ENCODE measurements at regions not wholly inside any gene's neighbourhood (a gene's known extent, or its start where the extent isn't known, plus 50 kb on each side); places are given as distances from the start of the nearest gene placed in this dataset.
A peak's percentile ranks its signal among the peaks of the same experiment; 100 is the strongest.

GRCh38 chr10:131480066-131480465 lies 168.5 kb upstream of the TCERG1L start:
- no peak for DNase-seq (ENCODE audit: insufficient read length, low spot score)
- no peak for FAIRE-seq

- no peak for FAIRE-seq
- no peak for DNase-seq (ENCODE audit: insufficient read length, low spot score)
These were observed 169.3 kb upstream of the TCERG1L start for GRCh38 chr10:131480861-131481260.

- no peak for FAIRE-seq
These were observed 174.2 kb upstream of the TCERG1L start for GRCh38 chr10:131485732-131486131.

GRCh38 chr10:131487822-131488221 lies 176.3 kb upstream of the TCERG1L start:
- FAIRE-seq (no peak), DNase-seq (ENCODE audit: insufficient read length, low spot score) (no peak)

More at GRCh38 chr10:131485732-131486131, 174.2 kb upstream of the TCERG1L start:
- no peak for DNase-seq (ENCODE audit: insufficient read length, low spot score)

GRCh38 chr10:131490991-131491594 lies 179.6 kb upstream of the TCERG1L start:
- FAIRE-seq: no peak

GRCh38 chr10:131492211-131492857 lies 180.8 kb upstream of the TCERG1L start:
- no peak for DNase-seq (ENCODE audit: insufficient read length, low spot score)
- peak; percentile 94 for FAIRE-seq

More at GRCh38 chr10:131490991-131491594, 179.6 kb upstream of the TCERG1L start:
- DNase-seq (ENCODE audit: insufficient read length, low spot score): no peak

GRCh38 chr10:131493432-131493831 lies 181.9 kb upstream of the TCERG1L start:
- DNase-seq (ENCODE audit: insufficient read length, low spot score): no peak
- FAIRE-seq: no peak

GRCh38 chr10:131494451-131494850 lies 182.9 kb upstream of the TCERG1L start:
- FAIRE-seq: no peak
- no peak for DNase-seq (ENCODE audit: insufficient read length, low spot score)

GRCh38 chr10:131495224-131495623 lies 183.7 kb upstream of the TCERG1L start:
- FAIRE-seq: no peak

GRCh38 chr10:131495892-131496291 lies 184.4 kb upstream of the TCERG1L start:
- no peak for FAIRE-seq
- no peak for DNase-seq (ENCODE audit: insufficient read length, low spot score)

More at GRCh38 chr10:131495224-131495623, 183.7 kb upstream of the TCERG1L start:
- DNase-seq (ENCODE audit: insufficient read length, low spot score): no peak

- DNase-seq (ENCODE audit: insufficient read length, low spot score): no peak
- FAIRE-seq: no peak
These were observed 185.0 kb upstream of the TCERG1L start for GRCh38 chr10:131496351-131497052.

GRCh38 chr10:131499566-131499965 lies 188.0 kb upstream of the TCERG1L start:
- DNase-seq (ENCODE audit: insufficient read length, low spot score) (no peak), FAIRE-seq (no peak)

- DNase-seq (ENCODE audit: insufficient read length, low spot score): no peak
These were observed 188.7 kb upstream of the TCERG1L start for GRCh38 chr10:131500181-131500580.

GRCh38 chr10:131500892-131501291 lies 189.4 kb upstream of the TCERG1L start:
- FAIRE-seq (no peak), DNase-seq (ENCODE audit: insufficient read length, low spot score) (no peak)

More at GRCh38 chr10:131500181-131500580, 188.7 kb upstream of the TCERG1L start:
- no peak for FAIRE-seq

- no peak for FAIRE-seq
- no peak for DNase-seq (ENCODE audit: insufficient read length, low spot score)
These were observed 192.5 kb upstream of the TCERG1L start for GRCh38 chr10:131503992-131504391.

- DNase-seq (ENCODE audit: insufficient read length, low spot score) (no peak), FAIRE-seq (no peak)
These were observed 199.9 kb upstream of the TCERG1L start for GRCh38 chr10:131511391-131511790.

GRCh38 chr10:131512852-131513251 lies 201.3 kb upstream of the TCERG1L start:
- FAIRE-seq: no peak
- DNase-seq (ENCODE audit: insufficient read length, low spot score): no peak

- DNase-seq (ENCODE audit: insufficient read length, low spot score) (no peak), FAIRE-seq (no peak)
These were observed 201.9 kb upstream of the TCERG1L start for GRCh38 chr10:131513445-131513844.

- FAIRE-seq: no peak
These were observed 202.4 kb upstream of the TCERG1L start for GRCh38 chr10:131513901-131514300.

GRCh38 chr10:131514454-131514853 lies 202.9 kb upstream of the TCERG1L start:
- DNase-seq (ENCODE audit: insufficient read length, low spot score) (no peak), FAIRE-seq (no peak)

More at GRCh38 chr10:131513901-131514300, 202.4 kb upstream of the TCERG1L start:
- no peak for DNase-seq (ENCODE audit: insufficient read length, low spot score)

GRCh38 chr10:131516285-131516684 lies 204.8 kb upstream of the TCERG1L start:
- DNase-seq (ENCODE audit: insufficient read length, low spot score) (no peak), FAIRE-seq (no peak)

GRCh38 chr10:131517781-131518180 lies 206.3 kb upstream of the TCERG1L start:
- no peak for FAIRE-seq
- DNase-seq (ENCODE audit: insufficient read length, low spot score): no peak
